Prostate gland (tissue), 2 donors: ENCODE measurements at regions not wholly inside any gene's neighbourhood (a gene's known extent, or its start where the extent isn't known, plus 50 kb on each side); places are given as distances from the start of the nearest gene placed in this dataset.

Experiments used
- CTCF ChIP-seq, 4 experiments: fragments of 200-600 bp in 2 of 4; fragments of 450-650 bp in 2 of 4; sonication (generic) in 2 of 4; IDR thresholded peaks; 1 replicate in 3 of 4; 2 replicates in 1 of 4; pipeline ENCODE4 v1.5.1; 2016 to 2019; ENCODE audit warnings: antibody characterized with exemption in 4 of 4, mild to moderate bottlenecking in 2 of 4, moderate library complexity in 2 of 4
- POLR2AphosphoS5 ChIP-seq: sonication (generic); formaldehyde crosslinking; IDR thresholded peaks from one replicate; pipeline ENCODE4 v1.6.1; 2017; ENCODE audit warnings: antibody characterized with exemption

- TF ChIP-seq POLR2AphosphoS5: no peak
- TF ChIP-seq CTCF (IDR thresholded peaks at IDR 0.05): no peak
Measured at GRCh38 chr6:814378-815347, 121.7 kb upstream of the EXOC2 start.
